AG09309 (cell line): ENCODE measurements at regions not wholly inside any gene's neighbourhood (a gene's known extent, or its start where the extent isn't known, plus 50 kb on each side); places are given as distances from the start of the nearest gene placed in this dataset.

ENCODE experiments used
- DNase-seq: peaks from one replicate; pipeline ENCODE4 v3.0.0-alpha.2; 2010; ENCODE audit warnings: low read depth
- H3K4me3 ChIP-seq: 2 replicates; pipeline ENCODE4 v1.5.1; 2011; ENCODE audit warnings: mild to moderate bottlenecking, low read depth, low read length, moderate library complexity; ENCODE audit not compliant: control insufficient read depth
- TF ChIP-seq, protein P1 (sequence below): IDR thresholded peaks from 2 replicates; pipeline ENCODE4 v1.5.1; 2011; ENCODE audit warnings: mild to moderate bottlenecking, low read depth, low read length, inconsistent platforms; ENCODE audit not compliant: insufficient read depth, control insufficient read depth; ENCODE audit errors: missing control alignments

- no peak overlapping the region for H3K4me3 ChIP-seq
- no peak for DNase-seq
- TF ChIP-seq, protein P1, sequence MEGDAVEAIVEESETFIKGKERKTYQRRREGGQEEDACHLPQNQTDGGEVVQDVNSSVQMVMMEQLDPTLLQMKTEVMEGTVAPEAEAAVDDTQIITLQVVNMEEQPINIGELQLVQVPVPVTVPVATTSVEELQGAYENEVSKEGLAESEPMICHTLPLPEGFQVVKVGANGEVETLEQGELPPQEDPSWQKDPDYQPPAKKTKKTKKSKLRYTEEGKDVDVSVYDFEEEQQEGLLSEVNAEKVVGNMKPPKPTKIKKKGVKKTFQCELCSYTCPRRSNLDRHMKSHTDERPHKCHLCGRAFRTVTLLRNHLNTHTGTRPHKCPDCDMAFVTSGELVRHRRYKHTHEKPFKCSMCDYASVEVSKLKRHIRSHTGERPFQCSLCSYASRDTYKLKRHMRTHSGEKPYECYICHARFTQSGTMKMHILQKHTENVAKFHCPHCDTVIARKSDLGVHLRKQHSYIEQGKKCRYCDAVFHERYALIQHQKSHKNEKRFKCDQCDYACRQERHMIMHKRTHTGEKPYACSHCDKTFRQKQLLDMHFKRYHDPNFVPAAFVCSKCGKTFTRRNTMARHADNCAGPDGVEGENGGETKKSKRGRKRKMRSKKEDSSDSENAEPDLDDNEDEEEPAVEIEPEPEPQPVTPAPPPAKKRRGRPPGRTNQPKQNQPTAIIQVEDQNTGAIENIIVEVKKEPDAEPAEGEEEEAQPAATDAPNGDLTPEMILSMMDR, result no peak
Observed at GRCh38 chr6:18837013-18837412, 449.9 kb downstream of the RNF144B start.

GRCh38 chr6:18842534-18842933 lies 455.4 kb downstream of the RNF144B start:
- no peak overlapping the region for H3K4me3 ChIP-seq
- TF ChIP-seq, protein P1, result no peak
- DNase-seq, result no peak

GRCh38 chr6:18845896-18846295 lies 458.7 kb downstream of the RNF144B start:
- no peak for DNase-seq
- TF ChIP-seq, protein P1, result no peak
- no peak overlapping the region for H3K4me3 ChIP-seq

DNA sequence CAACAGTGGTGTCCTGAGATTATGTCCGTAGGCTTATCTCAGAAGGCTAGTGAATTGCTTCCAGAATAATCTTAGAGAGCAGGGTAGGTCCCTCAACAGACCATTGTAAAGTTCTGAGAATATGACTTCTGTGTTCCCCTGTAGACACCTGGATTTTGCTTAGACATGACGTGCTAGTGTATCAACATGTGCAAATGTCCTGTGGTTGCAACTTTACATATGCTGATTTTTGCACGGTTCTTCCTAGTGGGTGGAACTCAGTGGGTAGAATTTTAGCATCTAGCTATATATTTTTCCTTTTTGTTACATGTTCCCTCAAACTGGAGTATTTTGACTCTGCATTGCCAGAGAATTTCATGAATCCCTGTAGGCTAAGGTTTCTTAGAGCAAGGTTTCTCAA lies 459.2 kb downstream of the RNF144B start:
- TF ChIP-seq, protein P1, result no peak
- H3K4me3 ChIP-seq, result no peak overlapping the region
- no peak for DNase-seq

DNA sequence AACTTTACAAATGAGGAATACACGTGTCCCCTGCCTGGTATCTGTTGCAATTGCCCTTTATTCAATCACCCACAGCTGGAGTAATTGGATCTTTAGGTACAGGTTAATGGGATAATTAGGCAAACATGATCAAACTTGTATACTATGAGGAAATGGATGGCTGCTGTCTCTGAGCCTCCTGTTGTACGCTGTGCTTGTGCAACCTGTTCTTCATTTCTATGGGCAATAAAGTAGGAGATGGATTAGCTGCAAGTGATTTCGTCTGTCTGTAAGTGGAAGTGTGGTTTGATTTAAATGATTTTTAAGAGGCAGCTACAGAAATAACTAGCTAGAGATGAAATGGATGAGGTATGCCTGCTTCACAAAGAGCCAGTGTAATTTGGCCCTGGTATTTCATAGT lies 474.1 kb downstream of the RNF144B start:
- no peak for DNase-seq

GRCh38 chr6:18883268-18883667 lies 496.1 kb downstream of the RNF144B start:
- no peak for DNase-seq
- TF ChIP-seq, protein P1, result no peak
- no peak overlapping the region for H3K4me3 ChIP-seq

More for the DNA sequence above, 474.1 kb downstream of the RNF144B start:
- TF ChIP-seq, protein P1, result no peak
- no peak overlapping the region for H3K4me3 ChIP-seq

GRCh38 chr6:18883851-18884250 lies 496.7 kb downstream of the RNF144B start:
- no peak overlapping the region for H3K4me3 ChIP-seq
- no peak for DNase-seq
- TF ChIP-seq, protein P1, result no peak
